SK-N-SH (cell line): ENCODE measurements at regions not wholly inside any gene's neighbourhood (a gene's known extent, or its start where the extent isn't known, plus 50 kb on each side); places are given as distances from the start of the nearest gene placed in this dataset.

Experiments
- CTCF ChIA-PET: fragments of 300-600, 350-600 bp; formaldehyde crosslinking; extraction: SDS; loops from one replicate; lab custom pipeline; 2021; lab: Yijun Ruan, JAX
- POLR2A ChIA-PET: fragments of 350-600 bp; sonication (Branson Sonifier 250); formaldehyde crosslinking; extraction: SDS; loops from one replicate; lab custom pipeline; 2020; ENCODE audit warnings: antibody characterized with exemption, inconsistent platforms; lab: Yijun Ruan, JAX
- DNase-seq: peaks from one replicate; pipeline ENCODE4 v3.0.0; 2012
- H2AFZ ChIP-seq: fragments of 200-600 bp; sonication (generic); 2 replicates; pipeline ENCODE4 v1.8.1; 2016; ENCODE audit warnings: antibody characterized with exemption, mild to moderate bottlenecking, low read depth
- H3F3A ChIP-seq: fragments of 200-600 bp; sonication (generic); replicated peaks from 2 replicates; pipeline ENCODE3; 2016; ENCODE audit warnings: antibody characterized with exemption, mild to moderate bottlenecking; ENCODE audit not compliant: insufficient read depth
- H3K27ac ChIP-seq, 2 experiments: fragments of 200-500 bp in 1 of 2; fragments of 200-600 bp in 1 of 2; sonication (Bioruptor generic) in 1 of 2; sonication (generic), shearing (Covaris generic) in 1 of 2; 2 replicates each; pipeline versions ENCODE4 v1.5.1 to v1.6.1; 2014 to 2016; ENCODE audit warnings: low read depth in 2 of 2, inconsistent platforms in 1 of 2, low read length in 1 of 2, mild to moderate bottlenecking in 1 of 2, mixed read lengths in 1 of 2
- H3K27me3 ChIP-seq: fragments of 200-600 bp; sonication (generic), shearing (Covaris generic); 2 replicates; pipeline ENCODE4 v1.6.1; 2016; ENCODE audit warnings: mixed run types; ENCODE audit not compliant: insufficient read depth
- H3K36me3 ChIP-seq, 2 experiments: fragments of 200-500 bp in 1 of 2; fragments of 200-600 bp in 1 of 2; sonication (Bioruptor generic) in 1 of 2; sonication (generic) in 1 of 2; replicated peaks in 1 of 2; 2 replicates each; pipeline versions ENCODE3 to v1.5.1; 2014 to 2016; ENCODE audit warnings: low read length in 1 of 2, mild to moderate bottlenecking in 1 of 2; ENCODE audit not compliant: insufficient read depth in 2 of 2, control insufficient read depth in 1 of 2
- H3K4me1 ChIP-seq, 2 experiments: fragments of 200-500 bp in 1 of 2; fragments of 200-600 bp in 1 of 2; sonication (Bioruptor generic) in 1 of 2; sonication (generic), shearing (Covaris generic) in 1 of 2; 2 replicates each; pipeline versions ENCODE4 v1.5.1 to v1.6.1; 2014 to 2016; ENCODE audit warnings: low read depth in 1 of 2, low read length in 1 of 2, mixed run types in 1 of 2; ENCODE audit not compliant: insufficient read depth in 2 of 2, control insufficient read depth in 1 of 2
- H3K4me2 ChIP-seq: fragments of 200-600 bp; sonication (generic), shearing (Covaris generic); 2 replicates; pipeline ENCODE4 v1.6.1; 2017; ENCODE audit warnings: mixed run types
- H3K4me3 ChIP-seq, 2 experiments: fragments of 200-500 bp in 1 of 2; fragments of 200-600 bp in 1 of 2; sonication (Bioruptor generic) in 1 of 2; sonication (generic), shearing (Covaris generic) in 1 of 2; 2 replicates each; pipeline versions ENCODE4 v1.5.1 to v1.8.1; 2014 to 2016; ENCODE audit warnings: low read depth in 2 of 2, inconsistent platforms in 1 of 2, low read length in 1 of 2, mild to moderate bottlenecking in 1 of 2, mixed read lengths in 1 of 2, moderate library complexity in 1 of 2
- H3K79me2 ChIP-seq: fragments of 200-600 bp; sonication (generic); 2 replicates; pipeline ENCODE4 v1.8.1; 2017; ENCODE audit warnings: mild to moderate bottlenecking; ENCODE audit not compliant: insufficient read depth
- H3K9ac ChIP-seq: fragments of 200-600 bp; sonication (generic); 2 replicates; pipeline ENCODE4 v1.6.1; 2017; ENCODE audit warnings: mixed run types
- H3K9me2 ChIP-seq: fragments of 200-600 bp; sonication (generic); 2 replicates; pipeline ENCODE4 v1.6.1; 2017; ENCODE audit warnings: mixed run types
- H3K9me3 ChIP-seq: fragments of 200-600 bp; sonication (generic); 2 replicates; pipeline ENCODE4 v1.6.1; 2017; ENCODE audit warnings: mixed run types, mild to moderate bottlenecking, moderate library complexity
- H4K20me1 ChIP-seq: fragments of 200-600 bp; sonication (generic); 2 replicates; pipeline ENCODE4 v1.6.1; 2017; ENCODE audit warnings: mild to moderate bottlenecking, mixed run types; ENCODE audit not compliant: insufficient read depth
- CHD2 ChIP-seq: fragments of 150-350 bp; IDR thresholded peaks from 2 replicates; pipeline ENCODE4 v1.6.1; 2018; ENCODE audit warnings: low read length; ENCODE audit not compliant: partially characterized antibody
- ELF1 ChIP-seq: IDR thresholded peaks from 2 replicates; pipeline ENCODE4 v1.4.0; 2012
- EP300 ChIP-seq, 2 experiments: IDR thresholded peaks; 2 replicates each; pipeline versions ENCODE4 v1.4.0 to v1.6.1; 2012; ENCODE audit warnings: borderline replicate concordance in 1 of 2, low read depth in 1 of 2, low read length in 1 of 2
- EZH2phosphoT487 ChIP-seq: fragments of 200-600 bp; sonication (generic); IDR thresholded peaks from 2 replicates; pipeline ENCODE4 v1.6.1; 2017; ENCODE audit warnings: low read depth, mixed run types, mild to moderate bottlenecking, antibody characterized with exemption, moderate library complexity, borderline replicate concordance
- FOXM1 ChIP-seq: IDR thresholded peaks from 2 replicates; pipeline ENCODE4 v1.4.0; 2012; ENCODE audit warnings: low read depth, mild to moderate bottlenecking
- GABPA ChIP-seq: IDR thresholded peaks from 2 replicates; pipeline ENCODE4 v1.4.0; 2012; ENCODE audit warnings: low read depth, mild to moderate bottlenecking
- GATA2 ChIP-seq: sonication (generic); formaldehyde crosslinking; IDR thresholded peaks from 2 replicates; pipeline ENCODE4 v1.5.0; 2020; ENCODE audit warnings: mild to moderate bottlenecking, missing genetic modification reagents
- MEF2A ChIP-seq: IDR thresholded peaks from 2 replicates; pipeline ENCODE4 v1.4.0; 2012; ENCODE audit warnings: low read depth, borderline replicate concordance
- RAD21 ChIP-seq: IDR thresholded peaks from 2 replicates; pipeline ENCODE4 v1.6.1; 2012; ENCODE audit warnings: mild to moderate bottlenecking, low read length
- RCOR1 ChIP-seq: fragments of 150-350 bp; IDR thresholded peaks from 2 replicates; pipeline ENCODE4 v1.6.1; 2017; ENCODE audit warnings: antibody characterized with exemption, low read length
- RFX5 ChIP-seq: IDR thresholded peaks from 2 replicates; pipeline ENCODE4 v1.6.1; 2012; ENCODE audit warnings: mild to moderate bottlenecking, improper control_type of control experiment, low read length
- SIN3A ChIP-seq: IDR thresholded peaks from 2 replicates; pipeline ENCODE4 v1.6.1; 2012; ENCODE audit warnings: low read depth, mild to moderate bottlenecking, low read length, moderate library complexity, borderline replicate concordance
- SMC3 ChIP-seq: IDR thresholded peaks from 2 replicates; pipeline ENCODE4 v1.6.1; 2012; ENCODE audit warnings: low read depth, low read length, improper control_type of control experiment
- YY1 ChIP-seq: IDR thresholded peaks from 2 replicates; pipeline ENCODE4 v1.4.0; 2012; ENCODE audit warnings: low read depth, mild to moderate bottlenecking
- WGBS: methylation state at CpG from one replicate; pipeline ENCODE4 v1.1.6; 2017; ENCODE audit warnings: low lambda C conversion rate; 5-methylcytosine and 5-hydroxymethylcytosine counted together
- TF ChIP-seq, protein P1 (sequence below): fragments of 150-350 bp; IDR thresholded peaks from 2 replicates; pipeline ENCODE4 v1.6.1; 2017; ENCODE audit warnings: antibody characterized with exemption, low read length, low read depth, borderline replicate concordance
- TF ChIP-seq, protein P2 (sequence below): IDR thresholded peaks from 2 replicates; pipeline ENCODE4 v1.4.0; 2012; ENCODE audit warnings: low read depth, borderline replicate concordance
- TF ChIP-seq, protein P3 (sequence below): IDR thresholded peaks from 2 replicates; pipeline ENCODE4; 2012
- TF ChIP-seq, protein P4 (sequence below): IDR thresholded peaks from 2 replicates; pipeline ENCODE4 v1.6.1; 2012; ENCODE audit warnings: mild to moderate bottlenecking, low read depth, low read length, moderate library complexity

DNA sequence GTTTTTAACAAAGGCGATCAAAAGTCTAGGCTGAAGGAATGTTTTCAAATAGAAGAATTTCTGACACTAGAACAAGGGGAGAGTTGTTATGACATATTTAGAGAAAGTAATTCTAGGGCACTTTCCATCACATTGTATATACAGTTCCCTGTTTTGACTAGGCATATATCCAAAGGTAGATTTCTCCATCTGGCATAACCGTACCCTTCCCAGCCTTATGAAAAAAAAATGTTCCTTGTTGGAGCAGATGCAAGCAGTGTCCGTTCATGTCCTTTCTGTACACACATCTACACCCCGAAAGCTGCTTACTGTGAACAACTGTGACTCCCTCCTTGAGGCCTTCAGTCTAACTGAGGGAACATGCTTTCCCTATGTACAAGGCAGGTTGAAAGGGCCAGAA lies 271.7 kb upstream of the GBE1 start:
- POLR2A ChIA-PET = no interaction called here
- H3K9me3 ChIP-seq = no peaks in the 10 kb centered on the region
- H2AFZ ChIP-seq = no peak overlapping the region
- no peak for DNase-seq
- H3K9ac ChIP-seq = no peak overlapping the region
- no peaks in the 10 kb centered on the region for H3F3A ChIP-seq
- no peaks in the 10 kb centered on the region for H4K20me1 ChIP-seq
- WGBS = 60% methylated on average over 4 of the region's 4 CpGs
- H3K4me1 ChIP-seq = no peaks in the 10 kb centered on the region
- CTCF ChIA-PET = no interaction called here
- TF ChIP-seq CHD2 (no peak), ELF1 (no peak)
- TF ChIP-seq, protein P1, sequence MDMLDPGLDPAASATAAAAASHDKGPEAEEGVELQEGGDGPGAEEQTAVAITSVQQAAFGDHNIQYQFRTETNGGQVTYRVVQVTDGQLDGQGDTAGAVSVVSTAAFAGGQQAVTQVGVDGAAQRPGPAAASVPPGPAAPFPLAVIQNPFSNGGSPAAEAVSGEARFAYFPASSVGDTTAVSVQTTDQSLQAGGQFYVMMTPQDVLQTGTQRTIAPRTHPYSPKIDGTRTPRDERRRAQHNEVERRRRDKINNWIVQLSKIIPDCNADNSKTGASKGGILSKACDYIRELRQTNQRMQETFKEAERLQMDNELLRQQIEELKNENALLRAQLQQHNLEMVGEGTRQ = no peak
- TF ChIP-seq, protein P2, sequence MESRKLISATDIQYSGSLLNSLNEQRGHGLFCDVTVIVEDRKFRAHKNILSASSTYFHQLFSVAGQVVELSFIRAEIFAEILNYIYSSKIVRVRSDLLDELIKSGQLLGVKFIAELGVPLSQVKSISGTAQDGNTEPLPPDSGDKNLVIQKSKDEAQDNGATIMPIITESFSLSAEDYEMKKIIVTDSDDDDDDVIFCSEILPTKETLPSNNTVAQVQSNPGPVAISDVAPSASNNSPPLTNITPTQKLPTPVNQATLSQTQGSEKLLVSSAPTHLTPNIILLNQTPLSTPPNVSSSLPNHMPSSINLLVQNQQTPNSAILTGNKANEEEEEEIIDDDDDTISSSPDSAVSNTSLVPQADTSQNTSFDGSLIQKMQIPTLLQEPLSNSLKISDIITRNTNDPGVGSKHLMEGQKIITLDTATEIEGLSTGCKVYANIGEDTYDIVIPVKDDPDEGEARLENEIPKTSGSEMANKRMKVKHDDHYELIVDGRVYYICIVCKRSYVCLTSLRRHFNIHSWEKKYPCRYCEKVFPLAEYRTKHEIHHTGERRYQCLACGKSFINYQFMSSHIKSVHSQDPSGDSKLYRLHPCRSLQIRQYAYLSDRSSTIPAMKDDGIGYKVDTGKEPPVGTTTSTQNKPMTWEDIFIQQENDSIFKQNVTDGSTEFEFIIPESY = no peak
- no peak overlapping the region for H3K27ac ChIP-seq
- no peak overlapping the region for H3K4me3 ChIP-seq
- H3K36me3 ChIP-seq = no peaks in the 10 kb centered on the region
- H3K79me2 ChIP-seq = no peaks in the 10 kb centered on the region
- no peaks in the 10 kb centered on the region for H3K9me2 ChIP-seq
- no peaks in the 10 kb centered on the region; the same call in 1 of the 2 replicates for H3K27me3 ChIP-seq
- H3K4me2 ChIP-seq = no peak overlapping the region

DNA sequence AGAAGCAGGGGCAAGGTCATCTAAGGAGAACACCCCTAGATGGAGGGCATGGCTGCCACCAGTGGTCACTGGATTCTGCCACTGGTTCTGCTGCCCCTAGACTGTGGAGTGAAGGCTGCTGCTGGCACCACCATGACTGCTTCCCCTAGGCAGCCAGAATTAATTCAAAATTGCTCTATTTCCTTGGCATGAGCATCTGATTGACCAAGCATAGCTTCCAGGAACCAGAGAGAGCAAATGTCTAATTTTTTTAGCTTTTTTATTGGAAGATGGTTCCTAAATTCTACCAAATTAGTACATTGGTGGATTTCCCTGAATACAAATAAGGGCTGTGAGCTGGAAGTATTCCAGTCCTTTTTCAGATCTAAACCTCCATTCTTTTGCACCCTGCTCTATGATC lies 270.2 kb upstream of the GBE1 start:
- Histone ChIP-seq H3K27ac (no peak overlapping the region), H3K4me3 (no peak overlapping the region), H3K9me2 (no peaks in the 10 kb centered on the region), H3F3A (no peaks in the 10 kb centered on the region), H3K36me3 (no peaks in the 10 kb centered on the region), H3K27me3 (no peaks in the 10 kb centered on the region; the same call in 1 of the 2 replicates), H3K9me3 (no peaks in the 10 kb centered on the region), H3K4me2 (no peak overlapping the region), H2AFZ (no peak overlapping the region), H3K4me1 (no peaks in the 10 kb centered on the region), H4K20me1 (no peaks in the 10 kb centered on the region), H3K9ac (no peak overlapping the region), H3K79me2 (no peaks in the 10 kb centered on the region)
- TF ChIP-seq RAD21 (no peak), YY1 (no peak), EP300 (IDR thresholded peaks at IDR 0.05; ENCODE audit: borderline replicate concordance in 1 of 2, low read depth in 1 of 2, low read length in 1 of 2) (no peak), SMC3 (no peak), SIN3A (no peak), RFX5 (no peak), RCOR1 (no peak), GABPA (no peak), GATA2 (CRISPR knock-in tag) (no peak), FOXM1 (no peak), EZH2phosphoT487 (no peak), MEF2A (no peak)
- TF ChIP-seq, protein P3, sequence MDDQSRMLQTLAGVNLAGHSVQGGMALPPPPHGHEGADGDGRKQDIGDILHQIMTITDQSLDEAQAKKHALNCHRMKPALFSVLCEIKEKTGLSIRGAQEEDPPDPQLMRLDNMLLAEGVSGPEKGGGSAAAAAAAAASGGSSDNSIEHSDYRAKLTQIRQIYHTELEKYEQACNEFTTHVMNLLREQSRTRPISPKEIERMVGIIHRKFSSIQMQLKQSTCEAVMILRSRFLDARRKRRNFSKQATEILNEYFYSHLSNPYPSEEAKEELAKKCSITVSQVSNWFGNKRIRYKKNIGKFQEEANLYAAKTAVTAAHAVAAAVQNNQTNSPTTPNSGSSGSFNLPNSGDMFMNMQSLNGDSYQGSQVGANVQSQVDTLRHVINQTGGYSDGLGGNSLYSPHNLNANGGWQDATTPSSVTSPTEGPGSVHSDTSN = no peak
- TF ChIP-seq, protein P4, sequence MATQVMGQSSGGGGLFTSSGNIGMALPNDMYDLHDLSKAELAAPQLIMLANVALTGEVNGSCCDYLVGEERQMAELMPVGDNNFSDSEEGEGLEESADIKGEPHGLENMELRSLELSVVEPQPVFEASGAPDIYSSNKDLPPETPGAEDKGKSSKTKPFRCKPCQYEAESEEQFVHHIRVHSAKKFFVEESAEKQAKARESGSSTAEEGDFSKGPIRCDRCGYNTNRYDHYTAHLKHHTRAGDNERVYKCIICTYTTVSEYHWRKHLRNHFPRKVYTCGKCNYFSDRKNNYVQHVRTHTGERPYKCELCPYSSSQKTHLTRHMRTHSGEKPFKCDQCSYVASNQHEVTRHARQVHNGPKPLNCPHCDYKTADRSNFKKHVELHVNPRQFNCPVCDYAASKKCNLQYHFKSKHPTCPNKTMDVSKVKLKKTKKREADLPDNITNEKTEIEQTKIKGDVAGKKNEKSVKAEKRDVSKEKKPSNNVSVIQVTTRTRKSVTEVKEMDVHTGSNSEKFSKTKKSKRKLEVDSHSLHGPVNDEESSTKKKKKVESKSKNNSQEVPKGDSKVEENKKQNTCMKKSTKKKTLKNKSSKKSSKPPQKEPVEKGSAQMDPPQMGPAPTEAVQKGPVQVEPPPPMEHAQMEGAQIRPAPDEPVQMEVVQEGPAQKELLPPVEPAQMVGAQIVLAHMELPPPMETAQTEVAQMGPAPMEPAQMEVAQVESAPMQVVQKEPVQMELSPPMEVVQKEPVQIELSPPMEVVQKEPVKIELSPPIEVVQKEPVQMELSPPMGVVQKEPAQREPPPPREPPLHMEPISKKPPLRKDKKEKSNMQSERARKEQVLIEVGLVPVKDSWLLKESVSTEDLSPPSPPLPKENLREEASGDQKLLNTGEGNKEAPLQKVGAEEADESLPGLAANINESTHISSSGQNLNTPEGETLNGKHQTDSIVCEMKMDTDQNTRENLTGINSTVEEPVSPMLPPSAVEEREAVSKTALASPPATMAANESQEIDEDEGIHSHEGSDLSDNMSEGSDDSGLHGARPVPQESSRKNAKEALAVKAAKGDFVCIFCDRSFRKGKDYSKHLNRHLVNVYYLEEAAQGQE = no peak
- DNase-seq = no peak
- CTCF ChIA-PET = interaction anchor here (0.6 to 1.5 kb wide), 2 partner anchors 101 to 246 kb away, joined by 3 to 4 read pairs; no protein-coding TSS in a partner anchor
- POLR2A ChIA-PET = no interaction called here
